IMR-90 (cell line): ENCODE measurements at regions not wholly inside any gene's neighbourhood (a gene's known extent, or its start where the extent isn't known, plus 50 kb on each side); places are given as distances from the start of the nearest gene placed in this dataset.

Experiments used
- ATAC-seq: fragments of 200-7000 bp; cut with Tn5 transposase; 2 replicates; pipeline ENCODE4 v1.9.1; 2020; ENCODE audit warnings: low read depth, mild to moderate bottlenecking, moderate library complexity
- BruUV-seq: library from RNA; stranded (reverse); fragments of 400-500 nt; replicated peaks from 2 replicates; lab custom pipeline; 2021; lab: Mats Ljungman, UMichigan
- CTCF ChIA-PET: fragments of 300-600 bp; formaldehyde crosslinking; extraction: SDS; loops from one replicate; lab custom pipeline; 2021; ENCODE audit warnings: antibody characterized with exemption; lab: Yijun Ruan, JAX
- POLR2A ChIA-PET: fragments of 300-600 bp; sonication (Branson Sonifier 250); formaldehyde crosslinking; loops from one replicate; lab custom pipeline; 2022; ENCODE audit warnings: antibody characterized with exemption; ENCODE audit not compliant: unreplicated experiment; lab: Charles Lee
- DNase-seq: peaks from one replicate; pipeline ENCODE4 v3.0.0; 2013
- H2AFZ ChIP-seq: replicated peaks from 2 replicates; pipeline ENCODE3; 2013; ENCODE audit warnings: low read length, mild to moderate bottlenecking; ENCODE audit not compliant: poor library complexity
- H2AK5ac ChIP-seq: 2 replicates; pipeline ENCODE4 v1.6.1; 2013; ENCODE audit warnings: low read depth, low read length, inconsistent platforms
- H2AK9ac ChIP-seq: replicated peaks from 2 replicates; pipeline ENCODE3; 2013; ENCODE audit warnings: mild to moderate bottlenecking, low read depth, low read length, moderate library complexity; ENCODE audit not compliant: poor library complexity
- H2BK120ac ChIP-seq: 2 replicates; pipeline ENCODE4 v1.6.1; 2013; ENCODE audit warnings: low read depth, low read length, inconsistent platforms
- H2BK15ac ChIP-seq: 3 replicates; pipeline ENCODE4 v1.6.1; 2013; ENCODE audit warnings: low read depth, low read length, inconsistent platforms
- H2BK20ac ChIP-seq: 2 replicates; pipeline ENCODE4 v1.6.1; 2013; ENCODE audit warnings: low read depth, mild to moderate bottlenecking, inconsistent platforms, low read length, moderate library complexity
- H2BK5ac ChIP-seq: 2 replicates; pipeline ENCODE4 v1.6.1; 2013; ENCODE audit warnings: mild to moderate bottlenecking, low read depth, low read length, inconsistent platforms; ENCODE audit not compliant: poor library complexity, severe bottlenecking
- H3K14ac ChIP-seq: replicated peaks from 2 replicates; pipeline ENCODE4 v1.6.1; 2013; ENCODE audit warnings: low read depth, low read length, inconsistent platforms
- H3K18ac ChIP-seq: 2 replicates; pipeline ENCODE4 v1.6.1; 2013; ENCODE audit warnings: low read depth, low read length, control low read depth
- H3K23ac ChIP-seq: 2 replicates; pipeline ENCODE4 v1.6.1; 2013; ENCODE audit warnings: low read depth, low read length, inconsistent platforms
- H3K27ac ChIP-seq: 2 replicates; pipeline ENCODE4 v1.5.1; 2013; ENCODE audit warnings: mild to moderate bottlenecking, control low read depth, low read length; ENCODE audit not compliant: insufficient read depth
- H3K27me3 ChIP-seq: 2 replicates; pipeline ENCODE4 v1.6.1; 2013; ENCODE audit warnings: low read length; ENCODE audit not compliant: control insufficient read depth, insufficient read depth
- H3K36me3 ChIP-seq: 2 replicates; pipeline ENCODE4 v1.6.1; 2013; ENCODE audit warnings: low read length, mixed read lengths; ENCODE audit not compliant: control insufficient read depth, insufficient read depth
- H3K4ac ChIP-seq: 2 replicates; pipeline ENCODE4 v1.6.1; 2013; ENCODE audit warnings: low read depth, low read length, inconsistent platforms
- H3K4me1 ChIP-seq: 2 replicates; pipeline ENCODE4 v1.6.1; 2013; ENCODE audit warnings: low read length, mixed read lengths; ENCODE audit not compliant: control insufficient read depth, insufficient read depth
- H3K4me2 ChIP-seq: 2 replicates; pipeline ENCODE4 v1.6.1; 2013; ENCODE audit warnings: low read depth, mild to moderate bottlenecking, control low read depth, low read length, moderate library complexity
- H3K4me3 ChIP-seq: 2 replicates; pipeline ENCODE4 v1.5.1; 2013; ENCODE audit warnings: low read depth, mild to moderate bottlenecking, control low read depth, low read length, moderate library complexity; ENCODE audit not compliant: insufficient read depth
- H3K56ac ChIP-seq: 2 replicates; pipeline ENCODE4 v1.6.1; 2013; ENCODE audit warnings: low read length, inconsistent platforms; ENCODE audit not compliant: insufficient read depth; ENCODE audit errors: extremely low read depth
- H3K79me1 ChIP-seq, 2 experiments: 2 replicates each; pipeline ENCODE4 v1.6.1; 2013; ENCODE audit warnings: low read length in 2 of 2, inconsistent platforms in 1 of 2, low read depth in 1 of 2
- H3K9ac ChIP-seq: 2 replicates; pipeline ENCODE4 v1.6.1; 2013; ENCODE audit warnings: low read depth, low read length, control low read depth
- H3K9me1 ChIP-seq: 2 replicates; pipeline ENCODE4 v1.6.1; 2013; ENCODE audit warnings: low read length, inconsistent platforms; ENCODE audit not compliant: insufficient read depth
- H3K9me3 ChIP-seq: 2 replicates; pipeline ENCODE4 v1.6.1; 2013; ENCODE audit warnings: low read length; ENCODE audit not compliant: control insufficient read depth, insufficient read depth
- H4K20me1 ChIP-seq: 2 replicates; pipeline ENCODE4 v1.6.1; 2013; ENCODE audit warnings: low read length, inconsistent platforms; ENCODE audit not compliant: insufficient read depth
- H4K5ac ChIP-seq: 2 replicates; pipeline ENCODE4 v1.6.1; 2013; ENCODE audit warnings: mild to moderate bottlenecking, low read depth, low read length, control low read depth
- H4K8ac ChIP-seq, 2 experiments: 2 replicates each; pipeline ENCODE4 v1.6.1; 2013; ENCODE audit warnings: low read depth in 2 of 2, low read length in 2 of 2, control low read depth in 1 of 2, inconsistent platforms in 1 of 2
- H4K91ac ChIP-seq: 2 replicates; pipeline ENCODE4 v1.6.1; 2013; ENCODE audit warnings: low read depth, low read length, inconsistent platforms; ENCODE audit not compliant: insufficient read depth
- BHLHE40 ChIP-seq: fragments of 150-350 bp; IDR thresholded peaks from 2 replicates; pipeline ENCODE4 v1.6.1; 2016; ENCODE audit warnings: mild to moderate bottlenecking, low read depth, low read length
- CEBPB ChIP-seq: IDR thresholded peaks from 2 replicates; pipeline ENCODE4 v1.6.1; 2012; ENCODE audit warnings: low read depth, low read length, improper control_type of control experiment
- CTCF ChIP-seq: conservative IDR thresholded peaks from 2 replicates; pipeline ENCODE4 v1.5.1; 2012; ENCODE audit warnings: mild to moderate bottlenecking, low read depth, low read length, improper control_type of control experiment
- ELK1 ChIP-seq: fragments of 150-350 bp; IDR thresholded peaks from 2 replicates; pipeline ENCODE4 v1.6.1; 2016; ENCODE audit warnings: low read depth, mild to moderate bottlenecking, low read length, moderate library complexity, borderline replicate concordance
- MAFK ChIP-seq: IDR thresholded peaks from 2 replicates; pipeline ENCODE4 v1.6.1; 2012; ENCODE audit warnings: low read depth, low read length, improper control_type of control experiment
- MAZ ChIP-seq: IDR thresholded peaks from 2 replicates; pipeline ENCODE4 v1.6.1; 2012; ENCODE audit warnings: low read depth, mild to moderate bottlenecking, low read length, improper control_type of control experiment, moderate library complexity, borderline replicate concordance
- NFE2L2 ChIP-seq: fragments of 150-350 bp; IDR thresholded peaks from 2 replicates; pipeline ENCODE4 v1.6.1; 2016; ENCODE audit warnings: low read depth, mild to moderate bottlenecking, low read length
- RFX5 ChIP-seq: IDR thresholded peaks from 2 replicates; pipeline ENCODE4 v1.8.0; 2012; ENCODE audit warnings: low read depth, mild to moderate bottlenecking, low read length, moderate library complexity
- WGBS, 2 experiments: methylation state at CpG; one replicate each; pipeline versions ENCODE4 v1.1.5 to v1.1.7; 2013; ENCODE audit warnings: missing lambda C conversion rate in 2 of 2; ENCODE audit not compliant: insufficient read length in 1 of 2; ENCODE audit errors: extremely low coverage in 2 of 2; 5-methylcytosine and 5-hydroxymethylcytosine counted together
- dilution Hi-C: fragments of 300-500 bp; cut with HindIII; formaldehyde crosslinking; loops from one replicate; pipeline ENCODE4 v1.14.3; 2018; ENCODE audit warnings: low sequenced_read_pairs; ENCODE audit not compliant: unreplicated experiment
- in situ Hi-C: fragments of 300-500 bp; cut with MboI; formaldehyde crosslinking; loops from 3 replicates; pipeline ENCODE4 v1.14.3; 2019; ENCODE audit warnings: low sequenced_read_pairs, inconsistent platforms, mixed read lengths
- intact Hi-C: fragments of 100-400 bp; cut with micrococcal nuclease; formaldehyde crosslinking; loops from 2 replicates; pipeline ENCODE4 v1.10.0; 2022

GRCh38 chr15:77839970-77840905 lies 207.5 kb upstream of the LINGO1 start:
- no peak for ATAC-seq
- peaks cover 54% of the 10 kb centered on the region for H3K27me3 ChIP-seq
- no peaks in the 10 kb centered on the region for H3K9me3 ChIP-seq
- no peaks in the 10 kb centered on the region for H3K9me1 ChIP-seq
- ChIA-PET POLR2A (no interaction called here), CTCF (no interaction called here)
- H3K4me3 ChIP-seq: no peak overlapping the region
- intact Hi-C loops (no loop called here), in situ Hi-C loops (no loop called here), dilution Hi-C loops (no loop called here)
- H2BK5ac ChIP-seq: no peak overlapping the region
- H3K4me2 ChIP-seq: no peak overlapping the region
- no peaks in the 10 kb centered on the region for H3K79me1 ChIP-seq
- no peak overlapping the region for H2BK120ac ChIP-seq
- no peaks in the 10 kb centered on the region for H3K36me3 ChIP-seq
- H4K5ac ChIP-seq: no peak overlapping the region
- H4K8ac ChIP-seq: no peak overlapping the region
- no peak overlapping the region for H3K56ac ChIP-seq
- H2AK5ac ChIP-seq: no peak overlapping the region
- H2BK20ac ChIP-seq: no peak overlapping the region
- H3K14ac ChIP-seq: no peak overlapping the region
- no peak overlapping the region for H3K18ac ChIP-seq
- H3K4me1 ChIP-seq: 0 out of 2 replicates have a peak, but pooled peaks cover 3% of the 10 kb centered on the region
- TF ChIP-seq MAFK (no peak), CEBPB (no peak), RFX5 (no peak), ELK1 (no peak), CTCF (no peak), BHLHE40 (no peak), NFE2L2 (no peak), MAZ (no peak)
- H3K23ac ChIP-seq: no peak overlapping the region
- WGBS, 2 experiments: 90% methylated on average over 2 of the region's 11 CpGs; no CpG with 5 or more reads in 1 of the 2 experiments
- no TSS peak for BruUV-seq
- H3K4ac ChIP-seq: no peak overlapping the region
- no peaks in the 10 kb centered on the region for H4K20me1 ChIP-seq
- no peak overlapping the region for H2BK15ac ChIP-seq
- H4K91ac ChIP-seq: no peak overlapping the region
- no peak overlapping the region for H2AFZ ChIP-seq
- H3K9ac ChIP-seq: no peak overlapping the region
- H3K27ac ChIP-seq: no peak overlapping the region
- no peak overlapping the region for H2AK9ac ChIP-seq
- DNase-seq: no peak
